ENCODE measurements at regions not wholly inside any gene's neighbourhood (a gene's known extent, or its start where the extent isn't known, plus 50 kb on each side); places are given as distances from the start of the nearest gene placed in this dataset.

DNA sequence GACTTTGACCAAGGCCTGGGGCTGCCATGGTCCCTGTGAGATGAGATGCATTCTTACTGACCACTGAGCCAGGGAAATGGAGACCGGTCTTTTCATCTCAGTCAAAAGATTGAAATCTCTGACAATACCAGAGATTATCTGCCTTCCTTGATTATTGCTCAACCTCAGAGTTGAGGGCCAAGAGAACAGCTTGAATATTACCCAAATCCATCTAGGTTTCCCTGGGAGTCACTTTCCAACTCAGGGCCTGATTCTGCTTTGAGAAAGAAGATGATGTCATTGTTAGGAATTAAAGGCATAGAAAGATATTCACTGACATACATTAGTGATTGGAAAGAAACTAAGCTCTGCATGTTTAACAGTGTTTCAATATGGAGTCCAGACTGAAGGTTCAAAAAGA lies 515.9 kb upstream of the TBX3 start:
- no peak for ATAC-seq (replicated peaks in 1 of 4)
- Mint-ChIP-seq H3K4me1 (no peaks in the 10 kb centered on the region), H3K27me3 (no peaks in the 10 kb centered on the region), H3K4me3 (no peak overlapping the region), H3K27ac (no peak overlapping the region), H3K9me3 (peaks cover 0 to 4% (median 0%) of the 10 kb centered on the region in 3 donors), H3K36me3 (no peaks in the 10 kb centered on the region)
- H3K9me3 ChIP-seq, result no peaks in the 10 kb centered on the region
- H3K36me3 ChIP-seq (ENCODE audit: control insufficient read depth in 2 of 2, extremely low read depth in 1 of 2, insufficient read depth in 1 of 2, low read length in 1 of 2), result no peaks in the 10 kb centered on the region
- H3K4me3 ChIP-seq (ENCODE audit: control insufficient read depth in 1 of 2, extremely low read depth in 1 of 2, low read length in 1 of 2), result no peak overlapping the region
- WGBS (ENCODE audit: insufficient coverage), result no CpG with 5 or more reads among the region's 1 CpG
- CTCF ChIA-PET, result no interaction called here
- no peaks in the 10 kb centered on the region for H3K4me1 ChIP-seq (ENCODE audit: control insufficient read depth in 1 of 2, extremely low read depth in 1 of 2, insufficient read depth in 2 of 2, low read length in 2 of 2)
- POLR2A ChIA-PET, result no interaction called here
- no peak overlapping the region for H3K27ac ChIP-seq (ENCODE audit: low read length)
- no peak for DNase-seq
- no peaks in the 10 kb centered on the region for H3K27me3 ChIP-seq (replicated peaks in 1 of 2; ENCODE audit: control insufficient read depth in 2 of 2, extremely low read depth in 1 of 2, insufficient read depth in 2 of 2, low read length in 1 of 2)

DNA sequence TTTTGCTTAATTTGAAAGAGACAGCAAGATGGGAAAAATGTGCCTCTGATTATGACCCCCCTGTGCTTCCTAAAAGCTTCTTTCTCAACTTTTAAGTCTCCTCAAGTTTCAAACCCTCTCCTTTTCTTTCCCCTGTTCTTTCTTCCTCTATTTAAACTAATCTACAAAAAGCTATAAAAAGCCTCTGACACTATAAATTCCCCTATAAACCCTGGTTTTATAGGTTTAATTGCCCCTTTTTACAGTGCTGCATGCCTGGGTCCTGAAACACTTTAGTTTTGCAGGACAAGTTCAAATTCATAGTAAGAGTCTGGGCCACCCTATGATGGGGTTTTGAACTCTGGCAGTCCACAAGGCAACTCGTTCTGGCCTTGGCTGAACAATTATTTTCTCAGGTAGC lies 510.9 kb upstream of the TBX3 start:
- ChIA-PET CTCF (no interaction called here), POLR2A (no interaction called here)
- Mint-ChIP-seq H3K27me3 (no peaks in the 10 kb centered on the region), H3K4me1 (no peaks in the 10 kb centered on the region), H3K9me3 (peaks cover 0 to 7% (median 4%) of the 10 kb centered on the region in 3 donors), H3K4me3 (no peak overlapping the region), H3K27ac (no peak overlapping the region), H3K36me3 (no peaks in the 10 kb centered on the region)
- H3K4me1 ChIP-seq (ENCODE audit: control insufficient read depth in 1 of 2, extremely low read depth in 1 of 2, insufficient read depth in 2 of 2, low read length in 2 of 2), result no peaks in the 10 kb centered on the region
- WGBS (ENCODE audit: insufficient coverage), result 75% methylated on average over 1 of the region's 1 CpG
- no peak for ATAC-seq (replicated peaks in 1 of 4)
- H3K27ac ChIP-seq (ENCODE audit: low read length), result no peak overlapping the region
- no peaks in the 10 kb centered on the region for H3K27me3 ChIP-seq (replicated peaks in 1 of 2; ENCODE audit: control insufficient read depth in 2 of 2, extremely low read depth in 1 of 2, insufficient read depth in 2 of 2, low read length in 1 of 2)
- H3K4me3 ChIP-seq (ENCODE audit: control insufficient read depth in 1 of 2, extremely low read depth in 1 of 2, low read length in 1 of 2), result no peak overlapping the region
- no peak for DNase-seq
- no peaks in the 10 kb centered on the region for H3K36me3 ChIP-seq (ENCODE audit: control insufficient read depth in 2 of 2, extremely low read depth in 1 of 2, insufficient read depth in 1 of 2, low read length in 1 of 2)
- H3K9me3 ChIP-seq, result no peaks in the 10 kb centered on the region

DNA sequence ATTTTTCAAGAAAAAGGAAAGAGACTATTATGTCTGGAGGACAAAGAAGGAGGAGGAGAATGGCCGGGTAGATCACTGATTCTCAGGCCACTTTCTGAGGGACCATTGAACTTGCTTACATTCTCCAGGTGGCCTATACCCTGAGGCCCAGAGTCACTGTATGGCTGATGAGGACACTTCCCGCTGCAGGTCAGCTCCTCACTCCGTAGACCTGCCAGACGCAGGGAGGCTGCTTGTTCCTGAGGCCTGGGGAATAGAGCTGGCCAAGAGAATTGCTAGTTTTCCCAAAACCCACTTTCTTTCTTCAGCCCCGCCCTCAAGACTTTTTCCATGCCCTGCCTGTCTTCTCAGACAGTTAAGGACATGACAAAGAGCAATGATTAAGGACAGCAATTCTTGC lies 510.5 kb upstream of the TBX3 start:
- Histone ChIP-seq H3K4me1 (ENCODE audit: control insufficient read depth in 1 of 2, extremely low read depth in 1 of 2, insufficient read depth in 2 of 2, low read length in 2 of 2) (no peaks in the 10 kb centered on the region), H3K27ac (ENCODE audit: low read length) (no peak overlapping the region), H3K9me3 (no peaks in the 10 kb centered on the region), H3K36me3 (ENCODE audit: control insufficient read depth in 2 of 2, extremely low read depth in 1 of 2, insufficient read depth in 1 of 2, low read length in 1 of 2) (no peaks in the 10 kb centered on the region), H3K27me3 (replicated peaks in 1 of 2; ENCODE audit: control insufficient read depth in 2 of 2, extremely low read depth in 1 of 2, insufficient read depth in 2 of 2, low read length in 1 of 2) (no peaks in the 10 kb centered on the region), H3K4me3 (ENCODE audit: control insufficient read depth in 1 of 2, extremely low read depth in 1 of 2, low read length in 1 of 2) (no peak overlapping the region)
- Mint-ChIP-seq H3K27ac (no peak overlapping the region), H3K4me3 (no peak overlapping the region), H3K4me1 (no peaks in the 10 kb centered on the region), H3K36me3 (no peaks in the 10 kb centered on the region), H3K9me3 (peaks cover 0 to 7% (median 4%) of the 10 kb centered on the region in 3 donors), H3K27me3 (no peaks in the 10 kb centered on the region)
- no peak for DNase-seq
- ATAC-seq (replicated peaks in 1 of 4), result no peak
- CTCF ChIA-PET, result no interaction called here
- WGBS (ENCODE audit: insufficient coverage), result 92% methylated on average over 3 of the region's 5 CpGs
- POLR2A ChIA-PET, result no interaction called here

DNA sequence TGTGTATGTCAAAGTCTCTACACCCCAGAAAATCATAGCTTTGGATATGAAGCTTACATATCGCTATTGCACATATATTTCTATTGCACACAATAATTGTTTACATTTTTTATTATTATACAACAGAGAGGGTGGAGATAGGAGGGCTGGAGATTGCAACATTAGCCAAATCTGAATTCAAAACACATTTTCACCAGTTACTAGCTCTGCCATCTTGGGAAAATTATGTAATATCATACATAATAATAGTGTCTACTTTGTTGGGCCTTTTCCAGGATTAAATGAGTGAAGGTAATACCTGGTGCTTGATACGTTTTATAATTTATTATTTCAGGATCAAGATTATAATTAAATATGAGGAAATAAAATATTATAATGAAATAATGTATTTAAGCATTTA lies 507.4 kb upstream of the TBX3 start:
- WGBS (ENCODE audit: insufficient coverage), result no CpG with 5 or more reads among the region's 2 CpGs
- Histone ChIP-seq H3K27ac (ENCODE audit: low read length) (no peak overlapping the region), H3K4me1 (ENCODE audit: control insufficient read depth in 1 of 2, extremely low read depth in 1 of 2, insufficient read depth in 2 of 2, low read length in 2 of 2) (no peaks in the 10 kb centered on the region), H3K9me3 (no peaks in the 10 kb centered on the region), H3K36me3 (ENCODE audit: control insufficient read depth in 2 of 2, extremely low read depth in 1 of 2, insufficient read depth in 1 of 2, low read length in 1 of 2) (no peaks in the 10 kb centered on the region), H3K4me3 (ENCODE audit: control insufficient read depth in 1 of 2, extremely low read depth in 1 of 2, low read length in 1 of 2) (no peak overlapping the region), H3K27me3 (replicated peaks in 1 of 2; ENCODE audit: control insufficient read depth in 2 of 2, extremely low read depth in 1 of 2, insufficient read depth in 2 of 2, low read length in 1 of 2) (no peaks in the 10 kb centered on the region)
- peaks cover 0 to 8% (median 8%) of the 10 kb centered on the region in 3 donors for H3K9me3 Mint-ChIP-seq
- no peaks in the 10 kb centered on the region for H3K4me1 Mint-ChIP-seq
- H3K27me3 Mint-ChIP-seq, result no peaks in the 10 kb centered on the region
- H3K4me3 Mint-ChIP-seq, result no peak overlapping the region
- H3K27ac Mint-ChIP-seq, result no peak overlapping the region
- POLR2A ChIA-PET, result no interaction called here
- no peak for DNase-seq
- H3K36me3 Mint-ChIP-seq, result no peaks in the 10 kb centered on the region
- CTCF ChIA-PET, result no interaction called here
- no peak for ATAC-seq (replicated peaks in 1 of 4)

GRCh38 chr12:115190010-115190770 lies 506.2 kb upstream of the TBX3 start:
- DNase-seq, result no peak
- no peaks in the 10 kb centered on the region for H3K36me3 ChIP-seq (ENCODE audit: control insufficient read depth in 2 of 2, extremely low read depth in 1 of 2, insufficient read depth in 1 of 2, low read length in 1 of 2)
- no peaks in the 10 kb centered on the region for H3K27me3 ChIP-seq (replicated peaks in 1 of 2; ENCODE audit: control insufficient read depth in 2 of 2, extremely low read depth in 1 of 2, insufficient read depth in 2 of 2, low read length in 1 of 2)
- H3K4me1 ChIP-seq (ENCODE audit: control insufficient read depth in 1 of 2, extremely low read depth in 1 of 2, insufficient read depth in 2 of 2, low read length in 2 of 2), result no peaks in the 10 kb centered on the region
- Mint-ChIP-seq H3K4me1 (no peaks in the 10 kb centered on the region), H3K27ac (no peak overlapping the region), H3K4me3 (no peak overlapping the region), H3K36me3 (no peaks in the 10 kb centered on the region), H3K9me3 (peaks cover 0 to 8% (median 8%) of the 10 kb centered on the region in 3 donors), H3K27me3 (no peaks in the 10 kb centered on the region)
- ATAC-seq (replicated peaks in 1 of 4), result no peak
- H3K9me3 ChIP-seq, result no peaks in the 10 kb centered on the region
- WGBS (ENCODE audit: insufficient coverage), result no CpG with 5 or more reads among the region's 6 CpGs
- ChIA-PET POLR2A (no interaction called here), CTCF (no interaction called here)
- H3K4me3 ChIP-seq (ENCODE audit: control insufficient read depth in 1 of 2, extremely low read depth in 1 of 2, low read length in 1 of 2), result no peak overlapping the region
- H3K27ac ChIP-seq (ENCODE audit: low read length), result no peak overlapping the region

GRCh38 chr12:115185506-115185905 lies 501.5 kb upstream of the TBX3 start:
- Histone ChIP-seq H3K4me3 (ENCODE audit: control insufficient read depth in 1 of 2, extremely low read depth in 1 of 2, low read length in 1 of 2) (no peak overlapping the region), H3K9me3 (no peaks in the 10 kb centered on the region), H3K27ac (ENCODE audit: low read length) (no peak overlapping the region), H3K36me3 (ENCODE audit: control insufficient read depth in 2 of 2, extremely low read depth in 1 of 2, insufficient read depth in 1 of 2, low read length in 1 of 2) (no peaks in the 10 kb centered on the region), H3K4me1 (ENCODE audit: control insufficient read depth in 1 of 2, extremely low read depth in 1 of 2, insufficient read depth in 2 of 2, low read length in 2 of 2) (no peaks in the 10 kb centered on the region), H3K27me3 (replicated peaks in 1 of 2; ENCODE audit: control insufficient read depth in 2 of 2, extremely low read depth in 1 of 2, insufficient read depth in 2 of 2, low read length in 1 of 2) (no peaks in the 10 kb centered on the region)
- H3K36me3 Mint-ChIP-seq, result no peaks in the 10 kb centered on the region
- peaks cover 3 to 14% (median 9%) of the 10 kb centered on the region in 3 donors for H3K9me3 Mint-ChIP-seq
- WGBS (ENCODE audit: insufficient coverage), result 71% methylated on average over 2 of the region's 4 CpGs
- H3K4me1 Mint-ChIP-seq, result no peaks in the 10 kb centered on the region
- H3K27me3 Mint-ChIP-seq, result no peaks in the 10 kb centered on the region
- ChIA-PET POLR2A (no interaction called here), CTCF (no interaction called here)
- no peak for ATAC-seq (replicated peaks in 1 of 4)
- no peak overlapping the region for H3K4me3 Mint-ChIP-seq
- no peak for DNase-seq
- no peak overlapping the region for H3K27ac Mint-ChIP-seq

DNA sequence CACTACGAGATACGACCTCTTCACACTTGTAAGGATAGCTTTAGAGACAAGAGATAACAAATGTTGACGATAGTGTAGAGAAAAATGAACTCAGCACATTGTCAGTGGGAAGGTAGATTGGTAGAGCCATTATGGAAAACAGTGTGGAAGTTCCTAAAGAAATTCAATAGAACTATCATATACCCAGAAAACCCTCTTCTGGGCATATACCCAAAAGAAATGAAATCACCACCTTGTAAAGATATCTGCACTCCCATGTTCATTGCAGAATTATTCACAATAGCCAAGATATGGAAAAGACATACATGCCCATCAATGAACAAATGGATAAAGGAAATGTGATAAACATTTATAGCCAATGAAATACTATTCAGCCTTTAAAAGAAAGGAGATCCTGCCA lies 499.8 kb upstream of the TBX3 start:
- Histone ChIP-seq H3K36me3 (ENCODE audit: control insufficient read depth in 2 of 2, extremely low read depth in 1 of 2, insufficient read depth in 1 of 2, low read length in 1 of 2) (no peaks in the 10 kb centered on the region), H3K27me3 (replicated peaks in 1 of 2; ENCODE audit: control insufficient read depth in 2 of 2, extremely low read depth in 1 of 2, insufficient read depth in 2 of 2, low read length in 1 of 2) (no peaks in the 10 kb centered on the region), H3K27ac (ENCODE audit: low read length) (no peak overlapping the region), H3K4me1 (ENCODE audit: control insufficient read depth in 1 of 2, extremely low read depth in 1 of 2, insufficient read depth in 2 of 2, low read length in 2 of 2) (no peaks in the 10 kb centered on the region), H3K4me3 (ENCODE audit: control insufficient read depth in 1 of 2, extremely low read depth in 1 of 2, low read length in 1 of 2) (no peak overlapping the region), H3K9me3 (no peaks in the 10 kb centered on the region)
- Mint-ChIP-seq H3K9me3 (peaks cover 3 to 14% (median 9%) of the 10 kb centered on the region in 3 donors), H3K4me1 (no peaks in the 10 kb centered on the region), H3K27me3 (no peaks in the 10 kb centered on the region), H3K27ac (no peak overlapping the region), H3K36me3 (no peaks in the 10 kb centered on the region), H3K4me3 (no peak overlapping the region)
- ChIA-PET CTCF (no interaction called here), POLR2A (no interaction called here)
- 100% methylated on average over 2 of the region's 3 CpGs for WGBS (ENCODE audit: insufficient coverage)
- DNase-seq (no peak), ATAC-seq (replicated peaks in 1 of 4) (no peak)
